ENCODE measurements at regions not wholly inside any gene's neighbourhood (a gene's known extent, or its start where the extent isn't known, plus 50 kb on each side); places are given as distances from the start of the nearest gene placed in this dataset.

DNA sequence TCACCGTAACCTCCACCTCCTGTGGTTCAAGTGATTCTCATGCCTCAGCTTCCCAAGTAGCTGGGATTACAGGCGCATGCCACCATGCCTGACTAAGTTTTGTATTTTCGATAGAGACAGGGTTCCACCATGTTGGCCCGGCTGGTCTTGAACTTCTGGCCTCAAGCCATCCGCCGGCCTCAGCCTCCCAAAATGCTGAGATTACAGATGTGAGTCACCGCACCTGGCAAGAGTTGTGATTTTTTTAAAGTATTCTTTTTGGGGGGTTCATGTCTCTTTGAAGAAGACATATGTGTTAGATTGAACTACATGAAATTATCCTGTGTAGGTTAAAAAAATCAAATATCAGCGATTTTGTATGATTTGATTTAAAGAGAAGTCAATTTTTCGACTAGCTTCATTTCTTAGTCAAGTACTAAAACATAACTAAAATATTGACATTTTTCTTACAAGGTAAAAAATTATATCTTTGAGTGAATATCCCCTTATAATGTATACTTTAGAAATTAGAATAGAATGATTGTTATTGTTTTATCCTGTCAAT is 60.3 kb upstream of the ANTXR2 start:
- TF ChIP-seq CTCF (IDR thresholded peaks at IDR 0.05) (no peak), POLR2A (IDR thresholded peaks at IDR 0.05) (no peak)

Data from thyroid gland (tissue), 4 donors.